Ascending aorta (tissue), 2 donors: ENCODE measurements at regions not wholly inside any gene's neighbourhood (a gene's known extent, or its start where the extent isn't known, plus 50 kb on each side); places are given as distances from the start of the nearest gene placed in this dataset.
"Not testable (repeated sequence)": the region's sequence is repeated elsewhere in the genome, so short reads cannot be mapped to it uniquely, and the experiment has no call there.

Source experiments
- DNase-seq, 2 donors: peaks; one replicate each; pipeline ENCODE4 v3.0.0-alpha.2; 2019; ENCODE audit warnings: low spot score in 2 of 2
- H3K27ac ChIP-seq, 2 donors: fragments of 200-600 bp; sonication (generic); one replicate each; pipeline ENCODE4 v1.5.1; 2016 to 2017; ENCODE audit warnings: mild to moderate bottlenecking in 1 of 2
- H3K27me3 ChIP-seq: fragments of 200-600 bp; sonication (generic); one replicate; pipeline ENCODE4 v1.5.1; 2017
- H3K36me3 ChIP-seq, 2 donors: fragments of 200-600 bp; sonication (generic); one replicate each; pipeline ENCODE4 v1.5.1; 2016
- H3K4me1 ChIP-seq, 2 donors: fragments of 200-600 bp; sonication (generic); one replicate each; pipeline ENCODE4 v1.5.1; 2016 to 2017; ENCODE audit warnings: mild to moderate bottlenecking in 1 of 2
- H3K4me3 ChIP-seq, 2 donors: fragments of 200-600 bp; sonication (generic); one replicate each; pipeline ENCODE4 v1.5.1; 2016 to 2017; ENCODE audit warnings: mild to moderate bottlenecking in 1 of 2
- H3K9me3 ChIP-seq, 2 donors: fragments of 200-600 bp; sonication (generic); one replicate each; pipeline ENCODE4 v1.5.1; 2016
- intact Hi-C: fragments of 100-400 bp; cut with DNase I; formaldehyde crosslinking; loops from one replicate; pipeline ENCODE4 v1.15.1; 2023
- TF ChIP-seq, protein P1 (sequence below), 3 experiments: fragments of 200-600 bp in 2 of 3; fragments of 450-650 bp in 1 of 3; sonication (generic) in 2 of 3; IDR thresholded peaks; one replicate each; pipeline ENCODE4 v1.5.1; 2016 to 2019; ENCODE audit warnings: antibody characterized with exemption in 3 of 3, mild to moderate bottlenecking in 1 of 3, moderate library complexity in 1 of 3

DNA sequence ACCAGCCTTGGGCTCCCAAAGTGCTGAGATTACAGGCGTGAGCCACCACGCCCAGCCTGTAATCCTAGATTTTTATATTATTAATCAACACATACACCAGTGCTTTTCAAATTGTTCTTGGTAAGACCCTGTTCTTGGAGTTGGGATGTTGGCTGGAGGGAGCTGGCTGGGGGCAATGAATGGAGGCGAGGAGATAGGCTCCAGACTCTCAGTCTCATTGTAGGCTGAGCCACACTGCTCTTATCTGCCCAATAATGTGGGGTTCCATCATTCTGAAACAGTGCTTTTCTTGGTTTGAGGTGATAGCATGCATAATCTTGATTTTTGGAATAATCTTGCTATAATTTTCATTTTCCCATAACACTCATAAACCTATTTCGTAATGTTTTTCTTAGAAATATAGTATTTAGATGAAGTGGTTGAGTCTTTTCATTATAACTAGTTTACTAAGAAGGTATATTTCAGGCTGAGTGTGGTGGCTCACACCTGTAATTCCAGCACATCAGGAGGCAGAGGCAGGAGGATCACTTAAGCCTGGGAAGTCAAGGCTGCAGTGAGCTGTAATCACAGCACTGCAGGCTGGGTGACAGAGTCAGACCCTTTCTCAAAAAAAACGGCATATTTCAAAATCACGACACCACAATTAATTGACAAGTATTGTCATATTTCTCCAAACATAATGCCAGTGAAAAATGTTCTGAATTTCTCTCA is 65.1 kb upstream of the LYZL2 start:
- TF ChIP-seq, protein P1, sequence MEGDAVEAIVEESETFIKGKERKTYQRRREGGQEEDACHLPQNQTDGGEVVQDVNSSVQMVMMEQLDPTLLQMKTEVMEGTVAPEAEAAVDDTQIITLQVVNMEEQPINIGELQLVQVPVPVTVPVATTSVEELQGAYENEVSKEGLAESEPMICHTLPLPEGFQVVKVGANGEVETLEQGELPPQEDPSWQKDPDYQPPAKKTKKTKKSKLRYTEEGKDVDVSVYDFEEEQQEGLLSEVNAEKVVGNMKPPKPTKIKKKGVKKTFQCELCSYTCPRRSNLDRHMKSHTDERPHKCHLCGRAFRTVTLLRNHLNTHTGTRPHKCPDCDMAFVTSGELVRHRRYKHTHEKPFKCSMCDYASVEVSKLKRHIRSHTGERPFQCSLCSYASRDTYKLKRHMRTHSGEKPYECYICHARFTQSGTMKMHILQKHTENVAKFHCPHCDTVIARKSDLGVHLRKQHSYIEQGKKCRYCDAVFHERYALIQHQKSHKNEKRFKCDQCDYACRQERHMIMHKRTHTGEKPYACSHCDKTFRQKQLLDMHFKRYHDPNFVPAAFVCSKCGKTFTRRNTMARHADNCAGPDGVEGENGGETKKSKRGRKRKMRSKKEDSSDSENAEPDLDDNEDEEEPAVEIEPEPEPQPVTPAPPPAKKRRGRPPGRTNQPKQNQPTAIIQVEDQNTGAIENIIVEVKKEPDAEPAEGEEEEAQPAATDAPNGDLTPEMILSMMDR (IDR thresholded peaks at IDR 0.05) = no peak
- no peaks in the 10 kb centered on the region for H3K9me3 ChIP-seq
- no peaks in the 10 kb centered on the region for H3K4me1 ChIP-seq
- DNase-seq = no peak
- H3K27ac ChIP-seq = no peak overlapping the region
- no peaks in the 10 kb centered on the region for H3K36me3 ChIP-seq
- H3K27me3 ChIP-seq = no peaks in the 10 kb centered on the region
- H3K4me3 ChIP-seq = no peak overlapping the region
- intact Hi-C loops = no loop called here

DNA sequence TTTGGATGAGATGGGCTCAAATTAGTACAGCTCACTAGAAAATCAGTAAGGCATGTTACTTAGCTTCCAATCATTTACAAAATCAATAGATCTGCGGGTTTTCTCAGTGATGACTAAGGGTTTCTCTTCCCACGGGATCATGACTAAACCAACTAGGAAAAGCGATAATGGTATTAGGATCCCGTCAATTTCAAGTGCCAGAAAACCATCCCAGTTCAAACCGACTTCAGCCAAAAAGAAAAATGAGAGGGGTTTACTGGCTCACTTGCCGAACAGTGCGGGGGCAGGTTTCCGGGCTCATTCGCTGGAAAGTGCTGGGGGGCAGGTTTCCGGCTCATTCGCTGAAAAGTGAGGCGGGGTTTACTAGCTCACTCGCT is 62.1 kb upstream of the LYZL2 start:
- DNase-seq = no peak
- TF ChIP-seq, protein P1 (IDR thresholded peaks at IDR 0.05) = no peak
- Histone ChIP-seq H3K4me1 (no peaks in the 10 kb centered on the region), H3K4me3 (peak overlapping the region in 1 of 2 donors; percentile 12), H3K9me3 (no peaks in the 10 kb centered on the region), H3K36me3 (no peaks in the 10 kb centered on the region), H3K27me3 (no peaks in the 10 kb centered on the region), H3K27ac (no peak overlapping the region)
- intact Hi-C loops = no loop called here

DNA sequence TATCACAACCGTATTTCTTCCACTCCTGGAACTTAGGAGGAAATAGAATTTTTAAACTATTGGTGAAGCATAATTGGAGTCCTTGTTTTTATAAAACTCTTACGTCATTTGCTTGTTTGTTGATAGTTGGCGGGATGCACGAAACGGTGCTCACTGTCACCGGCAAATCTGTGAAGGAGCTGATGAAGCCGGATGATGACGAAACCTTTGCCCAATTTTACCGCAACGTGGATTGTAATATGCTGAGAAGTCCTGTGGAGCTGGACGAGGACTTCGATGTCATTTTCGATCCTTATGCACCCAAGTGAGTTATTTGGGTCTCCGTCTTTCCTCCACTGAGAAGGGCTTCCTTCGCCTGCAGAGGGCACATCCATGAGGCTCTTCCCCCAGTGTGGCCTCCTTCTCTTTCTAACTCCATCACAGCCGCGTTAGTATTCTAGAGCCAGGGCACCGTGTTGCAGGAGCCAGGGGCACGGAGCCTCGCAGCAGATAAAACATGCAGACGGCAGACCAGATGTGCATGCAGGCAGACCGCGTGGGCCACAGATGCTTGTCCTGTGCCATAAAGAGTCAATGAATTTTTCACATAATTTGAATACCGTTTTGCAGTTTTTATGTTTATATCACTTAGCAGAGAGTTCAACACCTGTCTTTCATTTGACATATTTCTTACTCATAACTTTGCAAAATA is 61.5 kb upstream of the LYZL2 start:
- H3K9me3 ChIP-seq, H3K27me3 ChIP-seq, H3K4me3 ChIP-seq, DNase-seq, H3K36me3 ChIP-seq, H3K4me1 ChIP-seq, H3K27ac ChIP-seq, intact Hi-C loops: not testable (repeated sequence)

- no peak overlapping the region for H3K27ac ChIP-seq
- TF ChIP-seq, protein P1 (IDR thresholded peaks at IDR 0.05) = no peak
These were observed 58.9 kb upstream of the LYZL2 start for GRCh38 chr10:30688456-30688855.

DNA sequence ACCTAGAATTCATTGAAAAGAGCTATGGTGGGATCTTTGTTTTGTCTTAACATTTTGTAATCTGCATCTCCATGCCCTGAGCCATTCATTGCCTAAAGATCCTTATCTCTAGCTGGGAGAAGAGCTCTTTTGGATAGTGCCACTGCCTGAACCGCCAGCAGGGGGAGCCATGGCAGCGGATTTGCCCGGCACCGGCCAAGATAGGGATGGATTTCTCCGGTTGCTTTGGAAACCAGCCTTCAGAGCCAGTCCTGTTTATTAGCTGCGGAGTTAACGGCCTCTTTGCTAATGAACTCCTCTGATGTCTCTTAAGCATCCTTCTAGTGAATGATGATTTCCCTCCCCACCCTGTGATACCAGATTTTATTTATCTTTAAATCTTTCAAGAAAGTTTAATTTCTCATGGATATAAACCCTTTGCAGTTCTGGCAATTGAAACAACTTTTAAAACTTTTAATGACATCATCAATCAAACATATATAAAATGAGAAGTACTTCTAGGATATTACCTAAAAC is 58.2 kb upstream of the LYZL2 start:
- Histone ChIP-seq H3K9me3 (no peaks in the 10 kb centered on the region), H3K4me1 (no peaks in the 10 kb centered on the region), H3K4me3 (no peak overlapping the region), H3K36me3 (no peaks in the 10 kb centered on the region), H3K27ac (no peak overlapping the region), H3K27me3 (no peaks in the 10 kb centered on the region)
- DNase-seq = peak in 1 of 2 donors; percentile 82
- TF ChIP-seq, protein P1 (IDR thresholded peaks at IDR 0.05) = peak; percentile 75 to 89 (median 82)
- intact Hi-C loops = no loop called here

More at GRCh38 chr10:30688456-30688855, 58.9 kb upstream of the LYZL2 start:
- intact Hi-C loops = no loop called here
- Histone ChIP-seq H3K4me1 (no peaks in the 10 kb centered on the region), H3K4me3 (no peak overlapping the region), H3K27me3 (no peaks in the 10 kb centered on the region), H3K36me3 (no peaks in the 10 kb centered on the region), H3K9me3 (no peaks in the 10 kb centered on the region)
- no peak for DNase-seq

DNA sequence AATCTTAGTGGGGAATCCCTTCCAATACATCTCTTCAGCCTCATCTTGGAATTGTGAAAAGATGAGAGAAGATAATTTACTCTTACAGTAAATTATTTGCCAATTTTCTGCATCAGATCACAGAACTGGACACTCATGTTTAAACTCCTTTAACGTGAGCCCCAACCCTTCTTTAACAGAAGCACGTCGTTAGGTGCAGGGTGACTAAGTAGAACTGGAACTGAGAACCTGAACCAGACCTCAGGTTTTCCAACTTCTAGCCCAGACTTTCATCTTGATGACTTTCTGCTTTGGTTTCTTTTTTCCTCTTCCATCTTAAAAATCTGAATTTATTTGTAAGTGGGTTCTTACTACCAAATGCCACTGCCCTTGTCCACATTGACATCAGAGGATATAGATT is 57.2 kb upstream of the LYZL2 start:
- Histone ChIP-seq H3K4me1 (no peaks in the 10 kb centered on the region), H3K27me3 (no peaks in the 10 kb centered on the region), H3K9me3 (no peaks in the 10 kb centered on the region), H3K4me3 (no peak overlapping the region), H3K36me3 (no peaks in the 10 kb centered on the region), H3K27ac (no peak overlapping the region)
- DNase-seq = no peak
- intact Hi-C loops = no loop called here
- TF ChIP-seq, protein P1 (IDR thresholded peaks at IDR 0.05) = no peak
